ENCODE measurements at regions not wholly inside any gene's neighbourhood (a gene's known extent, or its start where the extent isn't known, plus 50 kb on each side); places are given as distances from the start of the nearest gene placed in this dataset.
"Not testable (repeated sequence)": the region's sequence is repeated elsewhere in the genome, so short reads cannot be mapped to it uniquely, and the experiment has no call there.

DNA sequence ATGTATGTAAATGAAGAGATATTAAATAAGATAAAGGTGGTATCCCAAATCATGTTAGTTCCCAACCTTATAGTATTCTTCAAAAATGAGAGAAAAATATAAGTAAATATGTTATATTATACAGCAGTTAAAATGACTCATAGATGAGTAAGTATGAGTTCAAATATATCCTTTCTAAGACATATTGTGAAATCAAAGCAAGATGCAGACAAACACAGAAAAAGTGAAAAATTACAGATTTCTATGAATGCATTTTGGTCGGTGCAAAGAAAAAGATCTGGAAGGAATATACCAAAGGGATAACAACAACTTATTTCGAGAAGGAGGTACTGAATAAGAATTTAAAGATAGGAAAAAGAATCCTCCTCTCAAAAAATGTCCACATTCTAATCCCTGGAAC, 181.2 kb upstream of the TTC14 start:
- peaks cover 44% of the 10 kb centered on the region for H3K4me1 ChIP-seq (ENCODE audit: control insufficient read depth, insufficient read depth, low read length)
- H3K9ac ChIP-seq (ENCODE audit: low read depth, low read length), result peak overlapping the region; percentile 47
- H3K9me3 ChIP-seq (replicated peaks; ENCODE audit: low read length), result no peaks in the 10 kb centered on the region
- H3K27me3 ChIP-seq (ENCODE audit: control insufficient read depth, insufficient read depth, low read length), result no peaks in the 10 kb centered on the region
- no peak overlapping the region for H3K4me3 ChIP-seq (ENCODE audit: low read length)
- H3K36me3 ChIP-seq (ENCODE audit: insufficient read depth, low read length), result no peaks in the 10 kb centered on the region
- peak overlapping the region; percentile 67 for H3K4me2 ChIP-seq (ENCODE audit: low read length)

DNA sequence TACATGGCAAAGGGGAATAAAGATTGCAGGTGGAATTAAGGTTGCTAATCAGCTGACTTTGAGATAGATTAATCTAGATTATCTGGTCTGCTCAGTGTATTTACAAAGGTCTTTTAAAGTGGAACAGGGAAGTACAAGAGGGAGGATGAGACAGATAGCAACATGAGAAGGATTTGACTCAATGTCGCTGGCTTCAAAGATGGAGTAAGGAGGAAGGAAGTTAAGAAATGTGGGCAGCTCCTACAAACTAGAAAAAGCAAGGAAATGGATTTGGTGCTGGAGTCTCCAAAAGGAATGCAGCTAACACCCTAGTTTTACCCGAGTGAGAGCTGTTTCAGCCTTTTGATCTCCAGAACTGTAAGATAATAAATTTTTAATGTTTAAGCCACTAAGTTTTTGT, 180.7 kb upstream of the TTC14 start:
- Histone ChIP-seq H3K27me3 (ENCODE audit: control insufficient read depth, insufficient read depth, low read length) (no peaks in the 10 kb centered on the region), H3K4me1 (ENCODE audit: control insufficient read depth, insufficient read depth, low read length) (peaks cover 42% of the 10 kb centered on the region), H3K36me3 (ENCODE audit: insufficient read depth, low read length) (no peaks in the 10 kb centered on the region), H3K9ac (ENCODE audit: low read depth, low read length) (peak overlapping the region; percentile 11), H3K4me2 (ENCODE audit: low read length) (peak overlapping the region; percentile 67), H3K4me3 (ENCODE audit: low read length) (no peak overlapping the region), H3K9me3 (replicated peaks; ENCODE audit: low read length) (no peaks in the 10 kb centered on the region)

DNA sequence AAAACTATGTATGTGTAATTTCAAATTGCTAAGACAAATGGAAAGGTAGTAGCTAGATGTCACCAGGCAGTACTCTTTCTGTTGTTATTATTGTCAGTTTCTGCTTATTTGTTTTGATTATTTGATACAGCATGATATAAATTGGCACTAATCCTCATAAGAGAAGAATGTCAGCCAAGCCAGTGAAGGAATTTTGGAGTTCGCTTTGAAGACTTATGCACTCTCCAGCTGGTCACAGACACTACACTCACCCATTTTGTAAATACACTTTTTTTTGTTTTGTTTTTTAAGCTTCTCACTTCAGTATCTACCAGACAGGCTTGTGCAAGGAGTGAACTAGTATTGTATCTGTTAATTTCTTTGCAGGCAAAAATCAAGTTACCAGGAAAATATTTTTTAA, 180.2 kb upstream of the TTC14 start:
- Histone ChIP-seq H3K4me2 (ENCODE audit: low read length) (peak overlapping the region; percentile 67), H3K36me3 (ENCODE audit: insufficient read depth, low read length) (no peaks in the 10 kb centered on the region), H3K9me3 (replicated peaks; ENCODE audit: low read length) (no peaks in the 10 kb centered on the region), H3K27me3 (ENCODE audit: control insufficient read depth, insufficient read depth, low read length) (no peaks in the 10 kb centered on the region), H3K4me1 (ENCODE audit: control insufficient read depth, insufficient read depth, low read length) (peaks cover 37% of the 10 kb centered on the region), H3K9ac (ENCODE audit: low read depth, low read length) (peak overlapping the region; percentile 11), H3K4me3 (ENCODE audit: low read length) (no peak overlapping the region)

DNA sequence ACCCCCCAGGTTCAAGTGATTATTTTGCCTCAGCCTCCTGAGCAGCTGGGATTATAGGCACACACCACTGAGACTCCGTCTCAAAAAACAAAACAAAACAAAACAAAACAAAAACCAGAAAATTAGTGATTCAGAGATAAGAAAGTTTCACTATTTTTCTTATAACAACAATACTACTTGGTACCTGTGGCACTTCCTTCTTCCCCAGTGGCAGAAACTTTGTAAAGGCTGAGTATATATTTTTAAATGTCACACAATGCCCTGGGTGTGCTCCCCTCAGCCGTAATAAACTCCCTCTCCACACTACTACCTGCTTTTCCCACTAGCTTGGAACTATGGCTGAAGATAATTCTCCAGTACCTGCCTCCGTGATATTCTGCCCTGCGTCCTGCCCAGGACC, 177.7 kb upstream of the TTC14 start:
- not testable (repeated sequence) for H3K9me3 ChIP-seq (replicated peaks; ENCODE audit: low read length); H3K4me2 ChIP-seq (ENCODE audit: low read length); H3K4me3 ChIP-seq (ENCODE audit: low read length); H3K36me3 ChIP-seq (ENCODE audit: insufficient read depth, low read length); H3K9ac ChIP-seq (ENCODE audit: low read depth, low read length); H3K27me3 ChIP-seq (ENCODE audit: control insufficient read depth, insufficient read depth, low read length)
- peaks cover 28% of the 10 kb centered on the region for H3K4me1 ChIP-seq (ENCODE audit: control insufficient read depth, insufficient read depth, low read length)

DNA sequence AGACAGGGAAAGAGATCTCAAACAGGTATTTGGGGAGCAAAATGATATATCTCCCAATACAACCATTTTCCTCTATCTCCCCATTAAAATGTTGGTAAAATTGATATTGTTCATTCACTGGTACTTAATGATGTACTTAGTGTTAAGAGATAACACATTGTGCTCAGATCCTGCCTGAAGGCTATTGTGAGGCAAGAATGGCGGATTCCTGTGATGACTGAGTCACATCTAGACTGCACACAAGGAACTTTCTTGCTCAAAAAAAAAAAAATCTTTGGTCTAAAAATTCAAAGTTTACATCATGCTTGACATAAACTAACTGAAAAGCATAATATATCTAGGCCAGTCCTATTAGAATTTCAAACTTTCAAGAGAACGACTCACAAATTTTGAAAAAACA, 171.1 kb upstream of the TTC14 start:
- Histone ChIP-seq H3K36me3 (ENCODE audit: insufficient read depth, low read length) (no peaks in the 10 kb centered on the region), H3K4me2 (ENCODE audit: low read length) (no peak overlapping the region), H3K4me1 (ENCODE audit: control insufficient read depth, insufficient read depth, low read length) (peaks cover 15% of the 10 kb centered on the region), H3K4me3 (ENCODE audit: low read length) (no peak overlapping the region), H3K9me3 (replicated peaks; ENCODE audit: low read length) (no peaks in the 10 kb centered on the region), H3K9ac (ENCODE audit: low read depth, low read length) (no peak overlapping the region), H3K27me3 (ENCODE audit: control insufficient read depth, insufficient read depth, low read length) (no peaks in the 10 kb centered on the region)

DNA sequence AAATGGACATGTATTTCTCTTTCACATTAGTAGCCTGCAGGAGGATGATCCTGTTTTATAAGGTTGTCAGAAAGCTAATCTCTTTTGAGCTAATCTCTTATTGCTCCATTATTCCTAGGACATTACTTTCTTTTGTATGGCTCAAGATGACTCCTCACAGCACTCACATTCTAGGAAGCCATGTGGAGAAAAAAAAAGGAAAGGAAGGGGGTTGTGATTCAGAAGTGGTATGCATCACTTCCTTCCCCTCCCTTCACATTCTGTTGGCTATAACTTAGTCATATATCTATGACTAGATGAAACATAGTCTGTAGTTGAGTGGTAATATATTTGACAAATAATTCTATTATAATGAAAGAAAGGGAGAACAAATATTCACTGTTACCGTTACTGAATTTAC, 168.8 kb upstream of the TTC14 start:
- peaks cover 15% of the 10 kb centered on the region for H3K4me1 ChIP-seq (ENCODE audit: control insufficient read depth, insufficient read depth, low read length)
- no peaks in the 10 kb centered on the region for H3K36me3 ChIP-seq (ENCODE audit: insufficient read depth, low read length)
- H3K27me3 ChIP-seq (ENCODE audit: control insufficient read depth, insufficient read depth, low read length), result no peaks in the 10 kb centered on the region
- peak overlapping the region; percentile 3 for H3K4me2 ChIP-seq (ENCODE audit: low read length)
- no peaks in the 10 kb centered on the region for H3K9me3 ChIP-seq (replicated peaks; ENCODE audit: low read length)
- H3K9ac ChIP-seq (ENCODE audit: low read depth, low read length), result no peak overlapping the region
- H3K4me3 ChIP-seq (ENCODE audit: low read length), result no peak overlapping the region

DNA sequence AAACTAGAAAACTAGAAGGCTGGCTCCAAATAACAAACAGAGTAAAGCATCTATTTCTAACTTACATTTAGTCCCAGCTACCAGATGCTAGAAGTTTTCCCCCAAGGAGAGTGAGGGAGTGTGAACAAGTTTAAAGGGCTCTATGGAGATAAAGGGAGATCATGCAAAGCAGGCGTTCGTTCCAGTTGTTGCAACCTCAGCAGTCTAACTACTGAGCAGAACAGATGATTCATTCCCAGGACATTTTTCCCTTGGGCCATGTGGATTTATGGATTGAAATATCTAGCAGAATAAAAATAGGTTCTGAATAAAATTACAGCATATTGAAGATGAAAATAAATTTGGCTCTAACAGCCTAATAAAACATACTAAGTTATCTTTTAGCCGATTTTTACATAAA, 154.8 kb upstream of the TTC14 start:
- Histone ChIP-seq H3K9ac (ENCODE audit: low read depth, low read length) (no peak overlapping the region), H3K4me2 (ENCODE audit: low read length) (no peak overlapping the region), H3K36me3 (ENCODE audit: insufficient read depth, low read length) (no peaks in the 10 kb centered on the region), H3K27me3 (ENCODE audit: control insufficient read depth, insufficient read depth, low read length) (no peaks in the 10 kb centered on the region), H3K4me1 (ENCODE audit: control insufficient read depth, insufficient read depth, low read length) (no peaks in the 10 kb centered on the region), H3K4me3 (ENCODE audit: low read length) (no peak overlapping the region), H3K9me3 (replicated peaks; ENCODE audit: low read length) (no peaks in the 10 kb centered on the region)

DNA sequence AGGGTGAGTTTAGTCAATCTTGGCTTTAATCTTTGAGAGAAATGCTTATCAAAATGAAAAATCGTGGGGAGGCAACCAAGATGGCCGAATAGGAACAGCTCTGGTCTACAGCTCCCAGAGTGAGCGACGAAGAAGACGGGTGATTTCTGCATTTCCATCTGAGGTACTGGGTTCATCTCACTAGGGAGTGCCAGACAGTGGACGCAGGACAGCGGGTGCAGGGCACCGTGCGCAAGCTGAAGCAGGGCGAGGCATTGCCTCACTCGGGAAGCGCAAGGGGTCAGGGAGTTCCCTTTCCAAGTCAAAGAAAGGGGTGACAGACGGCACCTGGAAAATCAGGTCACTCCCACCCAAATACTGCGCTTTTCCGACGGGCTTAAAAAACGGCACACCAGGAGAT, 153.6 kb upstream of the TTC14 start:
- H3K9me3 ChIP-seq (replicated peaks; ENCODE audit: low read length); H3K4me2 ChIP-seq (ENCODE audit: low read length); H3K9ac ChIP-seq (ENCODE audit: low read depth, low read length); H3K27me3 ChIP-seq (ENCODE audit: control insufficient read depth, insufficient read depth, low read length); H3K4me3 ChIP-seq (ENCODE audit: low read length); H3K36me3 ChIP-seq (ENCODE audit: insufficient read depth, low read length); H3K4me1 ChIP-seq (ENCODE audit: control insufficient read depth, insufficient read depth, low read length): not testable (repeated sequence)

DNA sequence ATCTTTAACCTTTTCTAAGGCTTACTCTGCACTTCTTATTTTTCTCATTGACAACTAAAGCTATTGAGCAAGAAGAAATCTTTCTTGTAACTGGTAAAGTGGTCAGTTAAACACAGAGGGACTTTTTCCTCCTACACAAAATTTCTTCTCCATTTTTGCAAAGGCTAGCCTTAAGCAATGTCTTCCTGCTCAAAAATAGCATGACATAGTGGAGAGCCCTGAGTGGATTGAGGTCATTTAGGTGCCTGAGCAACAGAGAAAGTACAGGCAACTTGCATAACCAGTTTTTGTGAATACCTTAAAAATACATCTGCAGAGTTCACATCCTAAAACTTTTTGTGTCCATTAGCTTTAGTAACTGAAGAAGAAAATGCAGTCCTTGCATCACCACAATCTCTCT, 144.7 kb upstream of the TTC14 start:
- H3K27me3 ChIP-seq (ENCODE audit: control insufficient read depth, insufficient read depth, low read length), result no peaks in the 10 kb centered on the region
- H3K9ac ChIP-seq (ENCODE audit: low read depth, low read length), result no peak overlapping the region
- no peak overlapping the region for H3K4me3 ChIP-seq (ENCODE audit: low read length)
- H3K4me1 ChIP-seq (ENCODE audit: control insufficient read depth, insufficient read depth, low read length), result no peaks in the 10 kb centered on the region
- H3K9me3 ChIP-seq (replicated peaks; ENCODE audit: low read length), result no peaks in the 10 kb centered on the region
- no peaks in the 10 kb centered on the region for H3K36me3 ChIP-seq (ENCODE audit: insufficient read depth, low read length)
- no peak overlapping the region for H3K4me2 ChIP-seq (ENCODE audit: low read length)

DNA sequence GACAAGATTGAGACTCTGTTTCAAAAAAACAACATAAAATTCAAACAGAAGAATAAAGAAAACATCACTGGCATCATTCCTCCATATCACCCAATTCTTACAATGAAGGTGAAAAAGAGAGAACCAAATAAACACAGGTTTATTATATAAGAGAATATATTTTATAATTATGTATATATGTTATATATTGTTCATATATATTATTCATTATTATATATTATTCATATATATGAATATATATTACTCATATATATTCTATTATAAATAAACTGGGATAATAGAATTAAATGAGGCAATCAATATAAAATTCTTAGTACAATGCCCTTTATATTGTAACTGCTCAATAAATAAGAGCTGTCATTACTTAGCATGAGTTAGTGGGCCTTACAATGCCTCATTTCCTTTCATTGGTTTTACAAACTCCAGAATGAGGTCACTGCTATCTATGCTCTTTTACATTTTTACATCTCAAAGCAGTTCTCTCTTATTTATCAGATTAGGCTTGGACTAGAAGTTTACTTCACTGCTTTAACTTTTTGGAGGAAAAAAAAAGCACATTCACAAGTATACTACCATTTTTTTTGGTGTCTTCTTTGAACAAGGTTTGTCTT, 135.5 kb upstream of the TTC14 start:
- Histone ChIP-seq H3K4me2 (ENCODE audit: low read length) (no peak overlapping the region), H3K9me3 (replicated peaks; ENCODE audit: low read length) (no peaks in the 10 kb centered on the region), H3K4me3 (ENCODE audit: low read length) (no peak overlapping the region), H3K9ac (ENCODE audit: low read depth, low read length) (no peak overlapping the region), H3K36me3 (ENCODE audit: insufficient read depth, low read length) (no peaks in the 10 kb centered on the region), H3K27me3 (ENCODE audit: control insufficient read depth, insufficient read depth, low read length) (no peaks in the 10 kb centered on the region), H3K4me1 (ENCODE audit: control insufficient read depth, insufficient read depth, low read length) (peaks cover 11% of the 10 kb centered on the region)

DNA sequence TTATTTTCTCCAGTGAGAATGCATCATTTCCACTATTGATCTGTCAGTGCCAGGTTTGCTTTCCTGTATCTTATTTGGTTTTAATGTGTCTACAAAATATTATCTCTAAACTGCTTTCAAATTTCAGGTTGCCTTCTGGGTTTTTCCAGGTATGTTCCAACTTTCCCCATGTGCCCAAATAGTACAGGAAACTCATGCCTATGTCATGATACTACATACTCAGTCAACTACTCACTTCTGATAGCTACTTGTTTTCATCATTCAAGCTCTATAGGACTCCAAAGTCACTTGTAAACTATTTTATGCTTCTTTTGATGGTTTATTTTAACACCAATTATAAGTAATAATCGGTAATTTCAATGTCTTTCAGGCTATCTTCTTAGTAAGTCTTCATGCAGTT, 134.8 kb upstream of the TTC14 start:
- Histone ChIP-seq H3K9ac (ENCODE audit: low read depth, low read length) (no peak overlapping the region), H3K4me1 (ENCODE audit: control insufficient read depth, insufficient read depth, low read length) (peaks cover 11% of the 10 kb centered on the region), H3K4me3 (ENCODE audit: low read length) (no peak overlapping the region)

DNA sequence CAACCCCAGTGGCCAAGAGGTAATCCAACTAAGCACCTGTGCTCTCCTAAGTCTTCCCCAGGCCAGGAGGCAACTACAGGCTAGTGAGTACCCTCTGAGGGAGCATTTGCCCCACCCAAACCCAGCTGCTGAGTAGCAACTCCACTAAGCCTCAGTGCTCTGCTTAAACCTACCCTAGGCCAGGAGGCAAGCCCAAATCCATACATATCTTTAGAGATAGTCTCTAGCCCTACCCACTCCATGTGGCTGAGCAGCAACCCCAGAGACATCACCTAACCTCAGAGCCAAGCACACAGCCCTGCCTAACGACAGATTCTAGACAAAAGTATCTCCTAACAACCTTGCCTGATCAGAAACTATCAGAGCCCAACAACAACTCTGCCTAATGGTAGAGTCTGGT, 132.8 kb upstream of the TTC14 start:
- Histone ChIP-seq H3K9ac (ENCODE audit: low read depth, low read length) (no peak overlapping the region), H3K4me1 (ENCODE audit: control insufficient read depth, insufficient read depth, low read length) (peaks cover 11% of the 10 kb centered on the region), H3K4me2 (ENCODE audit: low read length) (no peak overlapping the region), H3K9me3 (replicated peaks; ENCODE audit: low read length) (no peaks in the 10 kb centered on the region), H3K36me3 (ENCODE audit: insufficient read depth, low read length) (no peaks in the 10 kb centered on the region), H3K27me3 (ENCODE audit: control insufficient read depth, insufficient read depth, low read length) (no peaks in the 10 kb centered on the region), H3K4me3 (ENCODE audit: low read length) (no peak overlapping the region)

More for the DNA sequence above, 134.8 kb upstream of the TTC14 start:
- no peaks in the 10 kb centered on the region for H3K9me3 ChIP-seq (replicated peaks; ENCODE audit: low read length)
- H3K4me2 ChIP-seq (ENCODE audit: low read length), result no peak overlapping the region
- no peaks in the 10 kb centered on the region for H3K36me3 ChIP-seq (ENCODE audit: insufficient read depth, low read length)
- no peaks in the 10 kb centered on the region for H3K27me3 ChIP-seq (ENCODE audit: control insufficient read depth, insufficient read depth, low read length)

Data from skeletal muscle satellite cell (primary cell).